Progenitor cell of endocrine pancreas (in vitro differentiated cells): ENCODE measurements at regions not wholly inside any gene's neighbourhood (a gene's known extent, or its start where the extent isn't known, plus 50 kb on each side); places are given as distances from the start of the nearest gene placed in this dataset.

ENCODE experiments used
- DNase-seq: peaks from one replicate; pipeline ENCODE4 v3.0.0; 2021; ENCODE audit warnings: low spot score; ENCODE audit not compliant: unreplicated experiment
- H3K27ac Mint-ChIP-seq: 2 replicates; pipeline ENCODE4 v1.8.0; 2021; ENCODE audit warnings: mild to moderate bottlenecking, moderate library complexity, mixed read lengths
- H3K27me3 Mint-ChIP-seq: 2 replicates; pipeline ENCODE4 v1.8.0; 2021; ENCODE audit warnings: mixed read lengths
- H3K36me3 Mint-ChIP-seq: 2 replicates; pipeline ENCODE4 v1.8.0; 2022; ENCODE audit warnings: mixed read lengths; ENCODE audit not compliant: insufficient read depth
- H3K4me1 Mint-ChIP-seq: 2 replicates; pipeline ENCODE4 v1.8.0; 2021; ENCODE audit warnings: low read depth, mixed read lengths
- H3K4me3 Mint-ChIP-seq: 2 replicates; pipeline ENCODE4 v1.8.0; 2021; ENCODE audit warnings: low read depth, mild to moderate bottlenecking, moderate library complexity, mixed read lengths
- H3K9me3 Mint-ChIP-seq: 2 replicates; pipeline ENCODE4 v1.8.0; 2021; ENCODE audit warnings: low read depth, mixed read lengths
- TF ChIP-seq, protein P1 (sequence below): fragments of 200-600 bp; sonication (generic); IDR thresholded peaks from one replicate; pipeline ENCODE4 v1.5.0; 2021; ENCODE audit warnings: antibody characterized with exemption, mild to moderate bottlenecking; ENCODE audit not compliant: unreplicated experiment

DNA sequence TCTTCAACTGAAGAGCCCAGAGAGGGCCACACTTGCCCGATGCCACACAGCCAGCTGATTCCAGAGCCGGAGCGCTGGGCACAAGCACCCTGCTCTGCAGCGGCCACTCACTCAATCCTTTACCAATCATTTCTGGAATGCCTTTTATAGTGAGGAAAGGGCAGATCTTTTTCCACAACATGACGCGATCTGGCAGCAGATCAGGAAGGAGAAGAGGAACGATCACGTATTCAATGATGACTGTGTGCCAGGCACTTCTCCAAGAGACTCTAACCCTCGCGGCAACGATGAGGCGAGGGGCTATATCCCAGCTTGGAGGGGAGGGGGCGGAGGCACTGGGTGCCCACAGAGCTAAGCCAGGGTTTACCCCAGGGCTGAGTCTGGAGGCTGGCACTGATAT lies 56.3 kb upstream of the TCF20 start:
- Mint-ChIP-seq H3K27me3 (peaks cover 15% of the 10 kb centered on the region), H3K4me1 (peaks cover 6% of the 10 kb centered on the region), H3K4me3 (no peak overlapping the region), H3K36me3 (no peaks in the 10 kb centered on the region), H3K9me3 (peaks cover 3% of the 10 kb centered on the region), H3K27ac (no peak overlapping the region)
- no peak for DNase-seq
- TF ChIP-seq, protein P1, sequence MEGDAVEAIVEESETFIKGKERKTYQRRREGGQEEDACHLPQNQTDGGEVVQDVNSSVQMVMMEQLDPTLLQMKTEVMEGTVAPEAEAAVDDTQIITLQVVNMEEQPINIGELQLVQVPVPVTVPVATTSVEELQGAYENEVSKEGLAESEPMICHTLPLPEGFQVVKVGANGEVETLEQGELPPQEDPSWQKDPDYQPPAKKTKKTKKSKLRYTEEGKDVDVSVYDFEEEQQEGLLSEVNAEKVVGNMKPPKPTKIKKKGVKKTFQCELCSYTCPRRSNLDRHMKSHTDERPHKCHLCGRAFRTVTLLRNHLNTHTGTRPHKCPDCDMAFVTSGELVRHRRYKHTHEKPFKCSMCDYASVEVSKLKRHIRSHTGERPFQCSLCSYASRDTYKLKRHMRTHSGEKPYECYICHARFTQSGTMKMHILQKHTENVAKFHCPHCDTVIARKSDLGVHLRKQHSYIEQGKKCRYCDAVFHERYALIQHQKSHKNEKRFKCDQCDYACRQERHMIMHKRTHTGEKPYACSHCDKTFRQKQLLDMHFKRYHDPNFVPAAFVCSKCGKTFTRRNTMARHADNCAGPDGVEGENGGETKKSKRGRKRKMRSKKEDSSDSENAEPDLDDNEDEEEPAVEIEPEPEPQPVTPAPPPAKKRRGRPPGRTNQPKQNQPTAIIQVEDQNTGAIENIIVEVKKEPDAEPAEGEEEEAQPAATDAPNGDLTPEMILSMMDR: no peak

DNA sequence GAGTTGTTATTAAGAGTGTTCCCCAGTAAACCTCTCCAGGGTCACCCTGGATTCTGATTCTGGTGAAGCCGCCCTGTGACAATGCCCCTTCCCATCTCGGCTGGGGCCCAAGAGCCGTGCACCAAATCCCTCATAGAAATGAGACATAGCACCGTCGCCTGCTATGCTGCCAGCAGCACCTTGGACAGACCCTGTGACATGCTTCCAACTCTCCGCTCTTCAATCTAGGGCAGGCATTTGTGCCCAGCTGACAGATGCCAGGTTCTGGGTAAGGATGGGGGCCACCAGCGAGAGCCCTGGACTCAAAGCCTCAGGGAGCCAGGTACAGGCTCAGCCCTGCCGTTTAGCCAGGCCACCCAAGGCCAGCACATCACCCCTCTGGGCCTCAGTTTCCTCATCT lies 55.8 kb upstream of the TCF20 start:
- peaks cover 3% of the 10 kb centered on the region for H3K9me3 Mint-ChIP-seq
- H3K27ac Mint-ChIP-seq: no peak overlapping the region
- DNase-seq: no peak
- H3K4me1 Mint-ChIP-seq: peaks cover 6% of the 10 kb centered on the region
- peaks cover 15% of the 10 kb centered on the region for H3K27me3 Mint-ChIP-seq
- H3K36me3 Mint-ChIP-seq: no peaks in the 10 kb centered on the region
- no peak overlapping the region for H3K4me3 Mint-ChIP-seq
- TF ChIP-seq, protein P1: no peak

DNA sequence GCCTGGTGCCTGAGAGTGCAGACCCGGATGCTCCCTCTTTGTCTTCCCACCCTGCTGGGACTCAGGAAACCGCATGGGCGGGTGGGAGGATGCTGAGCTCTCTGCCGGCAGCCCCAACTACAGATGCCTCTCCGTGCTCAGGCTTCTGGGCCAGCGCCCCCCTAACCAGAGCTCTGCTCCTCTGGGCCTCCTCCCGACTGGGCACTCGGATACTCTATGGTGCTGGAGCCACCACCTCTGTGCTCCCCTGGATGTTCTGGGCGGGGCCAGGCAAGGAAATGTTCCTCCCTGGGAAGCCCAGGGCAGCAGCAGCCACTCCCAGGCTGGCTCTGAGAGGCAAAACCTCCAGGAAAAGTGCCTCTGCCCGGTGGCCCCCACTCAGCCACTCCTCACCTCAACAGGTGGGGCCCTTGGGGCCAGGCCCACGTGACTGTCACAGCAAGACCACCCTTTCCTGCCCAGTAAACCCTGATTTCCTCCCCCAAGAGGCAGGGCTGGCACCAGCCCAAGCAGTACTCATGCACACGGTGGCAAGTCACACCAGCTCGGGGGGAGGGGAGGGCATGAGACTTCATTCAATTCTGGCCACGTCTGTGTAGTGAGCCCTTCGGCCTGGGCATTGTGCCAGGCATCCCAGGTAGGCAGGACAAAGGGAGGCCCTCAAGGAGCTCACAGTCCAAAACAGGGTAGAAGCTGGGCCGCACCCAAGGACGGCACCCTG lies 54.7 kb upstream of the TCF20 start:
- no peak for DNase-seq
- H3K4me1 Mint-ChIP-seq: peaks cover 13% of the 10 kb centered on the region
- no peak overlapping the region for H3K27ac Mint-ChIP-seq
- H3K27me3 Mint-ChIP-seq: peaks cover 12% of the 10 kb centered on the region
- TF ChIP-seq, protein P1: no peak
- H3K9me3 Mint-ChIP-seq: peaks cover 3% of the 10 kb centered on the region
- no peak overlapping the region for H3K4me3 Mint-ChIP-seq
- no peaks in the 10 kb centered on the region for H3K36me3 Mint-ChIP-seq

DNA sequence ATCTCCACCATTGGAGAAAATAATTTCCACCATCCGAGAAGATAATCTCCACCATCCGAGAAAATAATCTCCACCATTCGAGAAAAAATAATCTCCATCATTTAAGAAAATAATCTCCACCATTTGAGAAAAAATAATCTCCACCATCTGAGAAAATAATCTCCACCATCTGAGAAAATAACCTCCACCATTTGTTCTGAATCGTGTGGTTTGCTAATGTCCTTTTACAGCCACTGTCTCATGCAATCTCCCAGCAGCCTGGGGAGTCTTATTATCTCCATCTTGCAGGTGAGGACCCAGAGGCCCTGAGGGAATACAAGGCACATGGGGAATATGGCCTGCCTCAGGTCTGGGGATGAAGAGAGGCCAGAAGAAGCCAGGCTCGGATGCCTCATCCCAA lies 54.1 kb upstream of the TCF20 start:
- Mint-ChIP-seq H3K27ac (no peak overlapping the region), H3K27me3 (peaks cover 12% of the 10 kb centered on the region), H3K4me1 (peaks cover 17% of the 10 kb centered on the region), H3K4me3 (no peak overlapping the region), H3K9me3 (peaks cover 3% of the 10 kb centered on the region), H3K36me3 (no peaks in the 10 kb centered on the region)
- DNase-seq: no peak
- TF ChIP-seq, protein P1: no peak

DNA sequence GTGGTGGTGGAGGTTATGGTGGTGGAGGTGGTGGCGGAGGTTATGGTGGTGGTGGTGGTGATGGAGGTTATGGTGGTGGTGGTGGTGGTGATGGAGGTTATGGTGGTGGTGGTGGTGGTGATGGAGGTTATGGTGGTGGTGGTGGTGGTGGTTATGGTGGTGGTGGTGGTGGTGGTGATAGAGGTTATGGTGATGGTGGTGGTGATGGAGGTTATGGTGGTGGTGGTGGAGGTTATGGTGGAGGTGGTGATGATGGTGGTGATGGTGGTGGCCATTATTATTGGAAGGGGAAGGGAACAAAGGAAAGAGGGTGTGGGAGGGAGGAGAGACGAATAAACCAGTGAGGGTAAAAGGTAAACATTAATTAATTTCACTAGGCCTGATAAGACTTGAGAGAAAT lies 53.5 kb upstream of the TCF20 start:
- H3K27me3 Mint-ChIP-seq: peaks cover 12% of the 10 kb centered on the region
- H3K36me3 Mint-ChIP-seq: no peaks in the 10 kb centered on the region
- no peak overlapping the region for H3K4me3 Mint-ChIP-seq
- no peak for DNase-seq
- H3K4me1 Mint-ChIP-seq: peaks cover 17% of the 10 kb centered on the region
- no peak overlapping the region for H3K27ac Mint-ChIP-seq
- peaks cover 3% of the 10 kb centered on the region for H3K9me3 Mint-ChIP-seq
- TF ChIP-seq, protein P1: no peak
